NCI-H2029 treated with DMSO at 0.1 percent for 48 hours (cell line): ENCODE measurements at regions not wholly inside any gene's neighbourhood (a gene's known extent, or its start where the extent isn't known, plus 50 kb on each side); places are given as distances from the start of the nearest gene placed in this dataset.

Source experiments
- DNase-seq: peaks from one replicate; lab custom pipeline; 2025; lab: John Stamatoyannopoulos, UW

GRCh38 chr12:47560415-47560814 is 145.4 kb downstream of the RPAP3 start:
- DNase-seq = no peak

GRCh38 chr12:47558625-47559345 is 147.0 kb downstream of the RPAP3 start:
- DNase-seq = no peak

GRCh38 chr12:47557386-47557785 is 148.4 kb downstream of the RPAP3 start:
- no peak for DNase-seq

- no peak for DNase-seq
Measured at GRCh38 chr12:47556261-47557030, 149.4 kb downstream of the RPAP3 start.

- no peak for DNase-seq
Measured at GRCh38 chr12:47554046-47554653, 151.7 kb downstream of the RPAP3 start.

- DNase-seq = no peak
Measured at GRCh38 chr12:47553266-47553665, 152.6 kb downstream of the RPAP3 start.

GRCh38 chr12:47551426-47551851 is 154.4 kb downstream of the RPAP3 start:
- DNase-seq = no peak

- no peak for DNase-seq
Measured at GRCh38 chr12:47549258-47549657, 156.6 kb downstream of the RPAP3 start.

- no peak for DNase-seq
Measured at GRCh38 chr12:47548401-47548800, 157.4 kb downstream of the RPAP3 start.

GRCh38 chr12:47547077-47547476 is 158.8 kb downstream of the RPAP3 start:
- no peak for DNase-seq

GRCh38 chr12:47545938-47546609 is 159.8 kb downstream of the RPAP3 start:
- DNase-seq = no peak

GRCh38 chr12:47534695-47535094 is 171.1 kb downstream of the RPAP3 start:
- DNase-seq = no peak

GRCh38 chr12:47530050-47530449 is 175.8 kb downstream of the RPAP3 start:
- DNase-seq = no peak

GRCh38 chr12:47527816-47528215 is 178.0 kb downstream of the RPAP3 start:
- no peak for DNase-seq

- DNase-seq = no peak
Measured at GRCh38 chr12:47520029-47520428, 185.8 kb downstream of the RPAP3 start.

- DNase-seq = no peak
Measured at GRCh38 chr12:47517122-47517521, 188.7 kb downstream of the RPAP3 start.

GRCh38 chr12:47509398-47509851 is 196.4 kb downstream of the RPAP3 start:
- no peak for DNase-seq

GRCh38 chr12:47507221-47507620 is 198.6 kb downstream of the RPAP3 start:
- DNase-seq = no peak

- no peak for DNase-seq
Measured at GRCh38 chr12:47504775-47505446, 200.9 kb downstream of the RPAP3 start.

- DNase-seq = no peak
Measured at GRCh38 chr12:47493801-47494200, 212.0 kb downstream of the RPAP3 start.

GRCh38 chr12:47491516-47492305 is 214.1 kb downstream of the RPAP3 start:
- DNase-seq = no peak
